Vagina (tissue), 2 donors: ENCODE measurements at regions not wholly inside any gene's neighbourhood (a gene's known extent, or its start where the extent isn't known, plus 50 kb on each side); places are given as distances from the start of the nearest gene placed in this dataset.

ENCODE experiments used
- DNase-seq, 2 donors: peaks; one replicate each; pipeline ENCODE4 v3.0.0-alpha.2; 2017; ENCODE audit errors: extremely low spot score in 2 of 2
- H3K27ac ChIP-seq: fragments of 200-600 bp; sonication (generic); one replicate; pipeline ENCODE4 v1.5.1; 2019
- H3K27me3 ChIP-seq: fragments of 200-600 bp; sonication (generic); one replicate; pipeline ENCODE4 v1.5.1; 2019
- H3K36me3 ChIP-seq, 2 donors: fragments of 200-600 bp; sonication (generic); one replicate each; pipeline ENCODE4 v1.5.1; 2017 to 2019
- H3K4me1 ChIP-seq: fragments of 200-600 bp; sonication (generic); one replicate; pipeline ENCODE4 v1.5.1; 2019
- H3K4me3 ChIP-seq, 2 donors: fragments of 200-600 bp; sonication (generic); 1 replicate in 1 of 2; 2 replicates in 1 of 2; pipeline ENCODE4 v1.5.1; 2016 to 2019
- H3K9me3 ChIP-seq: fragments of 200-600 bp; sonication (generic); one replicate; pipeline ENCODE4 v1.5.1; 2019
- CTCF ChIP-seq, 3 experiments: fragments of 450-650 bp in 2 of 3; fragments of 200-600 bp in 1 of 3; sonication (generic) in 1 of 3; IDR thresholded peaks; one replicate each; pipeline ENCODE4 v1.5.1; 2017 to 2019; ENCODE audit warnings: antibody characterized with exemption in 3 of 3, mild to moderate bottlenecking in 2 of 3, moderate library complexity in 2 of 3
- POLR2A ChIP-seq, 2 donors: fragments of 450-650 bp; IDR thresholded peaks; one replicate each; pipeline ENCODE4 v1.6.1; 2017; ENCODE audit warnings: antibody characterized with exemption in 2 of 2, mild to moderate bottlenecking in 2 of 2, moderate library complexity in 2 of 2
- POLR2AphosphoS5 ChIP-seq, 2 donors: sonication (generic); formaldehyde crosslinking; IDR thresholded peaks; one replicate each; pipeline ENCODE4 v1.9.0; 2017; ENCODE audit warnings: antibody characterized with exemption in 2 of 2, mild to moderate bottlenecking in 2 of 2, low read depth in 1 of 2; ENCODE audit not compliant: insufficient read depth in 1 of 2
- intact Hi-C: fragments of 100-400 bp; cut with DNase I; formaldehyde crosslinking; loops from one replicate; pipeline ENCODE4 v1.15.1; 2023

- Histone ChIP-seq H3K27ac (no peak overlapping the region), H3K36me3 (no peaks in the 10 kb centered on the region), H3K9me3 (peaks cover 8% of the 10 kb centered on the region), H3K4me1 (peaks cover 13% of the 10 kb centered on the region), H3K27me3 (no peaks in the 10 kb centered on the region), H3K4me3 (no peak overlapping the region)
- DNase-seq: no peak
- TF ChIP-seq CTCF (IDR thresholded peaks at IDR 0.05): no peak
- no peak for TF ChIP-seq POLR2AphosphoS5 (IDR thresholded peaks at IDR 0.05; ENCODE audit: insufficient read depth in 1 of 2, low read depth in 1 of 2)
- no peak for TF ChIP-seq POLR2A (IDR thresholded peaks at IDR 0.05)
- intact Hi-C loops: no loop called here
Measured at GRCh38 chr1:186540521-186540920, 79.6 kb upstream of the PDC start.

- TF ChIP-seq POLR2A (IDR thresholded peaks at IDR 0.05): no peak
- no peak for TF ChIP-seq POLR2AphosphoS5 (IDR thresholded peaks at IDR 0.05; ENCODE audit: insufficient read depth in 1 of 2, low read depth in 1 of 2)
- TF ChIP-seq CTCF (IDR thresholded peaks at IDR 0.05): no peak
- H3K27me3 ChIP-seq: no peaks in the 10 kb centered on the region
- no peak overlapping the region for H3K27ac ChIP-seq
- H3K4me1 ChIP-seq: peaks cover 15% of the 10 kb centered on the region
- H3K36me3 ChIP-seq: no peaks in the 10 kb centered on the region
- no peak for DNase-seq
- no peak overlapping the region for H3K4me3 ChIP-seq
- intact Hi-C loops: no loop called here
- no peaks in the 10 kb centered on the region for H3K9me3 ChIP-seq
Measured at GRCh38 chr1:186536273-186536890, 75.5 kb upstream of the PDC start.

GRCh38 chr1:186535388-186536133 lies 74.6 kb upstream of the PDC start:
- Histone ChIP-seq H3K9me3 (no peaks in the 10 kb centered on the region), H3K36me3 (no peaks in the 10 kb centered on the region), H3K4me1 (peaks cover 15% of the 10 kb centered on the region), H3K27ac (no peak overlapping the region), H3K27me3 (no peaks in the 10 kb centered on the region), H3K4me3 (no peak overlapping the region)
- intact Hi-C loops: no loop called here
- DNase-seq: no peak
- TF ChIP-seq POLR2A (IDR thresholded peaks at IDR 0.05) (no peak), POLR2AphosphoS5 (IDR thresholded peaks at IDR 0.05; ENCODE audit: insufficient read depth in 1 of 2, low read depth in 1 of 2) (no peak), CTCF (IDR thresholded peaks at IDR 0.05) (no peak)

- intact Hi-C loops: no loop called here
- no peaks in the 10 kb centered on the region for H3K9me3 ChIP-seq
- no peak for TF ChIP-seq POLR2A (IDR thresholded peaks at IDR 0.05)
- no peak for TF ChIP-seq CTCF (IDR thresholded peaks at IDR 0.05)
- TF ChIP-seq POLR2AphosphoS5 (IDR thresholded peaks at IDR 0.05; ENCODE audit: insufficient read depth in 1 of 2, low read depth in 1 of 2): no peak
- H3K27me3 ChIP-seq: no peaks in the 10 kb centered on the region
- H3K36me3 ChIP-seq: no peaks in the 10 kb centered on the region
- H3K4me1 ChIP-seq: peaks cover 15% of the 10 kb centered on the region
- DNase-seq: no peak
- H3K4me3 ChIP-seq: no peak overlapping the region
- H3K27ac ChIP-seq: no peak overlapping the region
Measured at GRCh38 chr1:186534401-186534800, 73.5 kb upstream of the PDC start.

GRCh38 chr1:186532466-186532865 lies 71.6 kb upstream of the PDC start:
- Histone ChIP-seq H3K27ac (no peak overlapping the region), H3K9me3 (no peaks in the 10 kb centered on the region), H3K4me3 (no peak overlapping the region), H3K4me1 (peaks cover 15% of the 10 kb centered on the region), H3K27me3 (no peaks in the 10 kb centered on the region), H3K36me3 (no peaks in the 10 kb centered on the region)
- intact Hi-C loops: no loop called here
- TF ChIP-seq POLR2AphosphoS5 (IDR thresholded peaks at IDR 0.05; ENCODE audit: insufficient read depth in 1 of 2, low read depth in 1 of 2) (no peak), CTCF (IDR thresholded peaks at IDR 0.05) (no peak), POLR2A (IDR thresholded peaks at IDR 0.05) (no peak)
- no peak for DNase-seq
